OCI-LY1 (cell line): ENCODE measurements at regions not wholly inside any gene's neighbourhood (a gene's known extent, or its start where the extent isn't known, plus 50 kb on each side); places are given as distances from the start of the nearest gene placed in this dataset.

Experiments
- EZH2 ChIP-seq: fragments of 200-600 bp; sonication (generic), shearing (Covaris generic); IDR thresholded peaks from 2 replicates; pipeline ENCODE4 v1.8.0; 2017; ENCODE audit warnings: borderline replicate concordance, mixed run types, mild to moderate bottlenecking, antibody characterized with exemption, low read length, moderate library complexity, mixed read lengths
- TF ChIP-seq, protein P1 (sequence below): fragments of 200-600 bp; sonication (generic), shearing (Covaris generic); IDR thresholded peaks from 2 replicates; pipeline ENCODE4 v1.5.1; 2017; ENCODE audit warnings: mild to moderate bottlenecking, antibody characterized with exemption, low read length, moderate library complexity, mixed read lengths

DNA sequence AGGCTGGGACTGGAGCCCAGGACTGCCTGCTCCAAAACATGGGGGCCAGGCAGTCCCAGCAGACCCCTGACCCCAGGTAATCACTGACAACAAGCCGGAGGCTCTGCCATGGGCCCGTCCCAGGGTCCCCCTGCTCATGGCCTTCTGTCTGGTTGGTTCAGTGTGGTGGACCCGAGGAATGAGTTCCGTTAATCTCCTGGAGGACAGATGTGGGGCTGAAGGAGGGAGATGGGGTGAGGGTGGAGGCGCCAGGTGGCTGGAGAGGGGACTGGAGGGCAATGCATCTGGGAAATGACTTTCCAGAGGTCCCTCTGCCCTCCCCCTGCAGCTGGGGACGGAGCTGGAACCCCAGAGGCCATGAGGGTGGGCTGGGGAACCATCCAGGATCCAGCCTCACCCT, 103.2 kb downstream of the EBNA1BP2 start:
- TF ChIP-seq, protein P1, sequence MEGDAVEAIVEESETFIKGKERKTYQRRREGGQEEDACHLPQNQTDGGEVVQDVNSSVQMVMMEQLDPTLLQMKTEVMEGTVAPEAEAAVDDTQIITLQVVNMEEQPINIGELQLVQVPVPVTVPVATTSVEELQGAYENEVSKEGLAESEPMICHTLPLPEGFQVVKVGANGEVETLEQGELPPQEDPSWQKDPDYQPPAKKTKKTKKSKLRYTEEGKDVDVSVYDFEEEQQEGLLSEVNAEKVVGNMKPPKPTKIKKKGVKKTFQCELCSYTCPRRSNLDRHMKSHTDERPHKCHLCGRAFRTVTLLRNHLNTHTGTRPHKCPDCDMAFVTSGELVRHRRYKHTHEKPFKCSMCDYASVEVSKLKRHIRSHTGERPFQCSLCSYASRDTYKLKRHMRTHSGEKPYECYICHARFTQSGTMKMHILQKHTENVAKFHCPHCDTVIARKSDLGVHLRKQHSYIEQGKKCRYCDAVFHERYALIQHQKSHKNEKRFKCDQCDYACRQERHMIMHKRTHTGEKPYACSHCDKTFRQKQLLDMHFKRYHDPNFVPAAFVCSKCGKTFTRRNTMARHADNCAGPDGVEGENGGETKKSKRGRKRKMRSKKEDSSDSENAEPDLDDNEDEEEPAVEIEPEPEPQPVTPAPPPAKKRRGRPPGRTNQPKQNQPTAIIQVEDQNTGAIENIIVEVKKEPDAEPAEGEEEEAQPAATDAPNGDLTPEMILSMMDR, result no peak
- no peak for TF ChIP-seq EZH2
